H9 (cell line): ENCODE measurements at regions not wholly inside any gene's neighbourhood (a gene's known extent, or its start where the extent isn't known, plus 50 kb on each side); places are given as distances from the start of the nearest gene placed in this dataset.

Experiments
- DNase-seq: peaks from one replicate; pipeline ENCODE4 v3.0.0-alpha.2; 2017
- H2AFZ ChIP-seq: one replicate; pipeline ENCODE4 v1.6.1; 2013; ENCODE audit warnings: mild to moderate bottlenecking, low read length, control low read depth, moderate library complexity
- H2AK5ac ChIP-seq: 2 replicates; pipeline ENCODE4 v1.6.1; 2013; ENCODE audit warnings: low read length, control low read depth, mixed read lengths; ENCODE audit not compliant: insufficient read length
- H2BK120ac ChIP-seq: one replicate; pipeline ENCODE4 v1.6.1; 2013; ENCODE audit warnings: low read depth, mild to moderate bottlenecking, low read length, control low read depth, inconsistent platforms; ENCODE audit not compliant: poor library complexity, severe bottlenecking
- H2BK12ac ChIP-seq: 2 replicates; pipeline ENCODE4 v1.6.1; 2013; ENCODE audit warnings: low read length, control low read depth, mixed read lengths, low read depth; ENCODE audit not compliant: insufficient read length
- H2BK15ac ChIP-seq: 2 replicates; pipeline ENCODE4 v1.6.1; 2013; ENCODE audit warnings: low read depth, low read length, control low read depth
- H2BK20ac ChIP-seq: one replicate; pipeline ENCODE4 v1.6.1; 2013; ENCODE audit warnings: low read depth, mild to moderate bottlenecking, low read length, control low read depth, inconsistent platforms; ENCODE audit not compliant: poor library complexity, severe bottlenecking
- H2BK5ac ChIP-seq: 2 replicates; pipeline ENCODE4 v1.6.1; 2013; ENCODE audit warnings: low read length, control low read depth, mixed read lengths; ENCODE audit not compliant: insufficient read length
- H3K14ac ChIP-seq: 2 replicates; pipeline ENCODE4 v1.6.1; 2013; ENCODE audit warnings: low read length, control low read depth; ENCODE audit not compliant: insufficient read depth
- H3K18ac ChIP-seq: 2 replicates; pipeline ENCODE4 v1.6.1; 2013; ENCODE audit warnings: low read depth, mild to moderate bottlenecking, mixed read lengths, low read length, control low read depth; ENCODE audit not compliant: insufficient read length
- H3K23ac ChIP-seq: 2 replicates; pipeline ENCODE4 v1.6.1; 2013; ENCODE audit warnings: low read length, control low read depth, mixed read lengths, low read depth; ENCODE audit not compliant: insufficient read length
- H3K23me2 ChIP-seq: 2 replicates; pipeline ENCODE4 v1.6.1; 2013; ENCODE audit warnings: low read depth, mild to moderate bottlenecking, mixed read lengths, low read length, control low read depth; ENCODE audit not compliant: insufficient read length, poor library complexity, severe bottlenecking
- H3K27ac ChIP-seq: 2 replicates; pipeline ENCODE4 v1.5.1; 2013; ENCODE audit warnings: low read length, control low read depth, mixed read lengths, low read depth; ENCODE audit not compliant: insufficient read length
- H3K27me3 ChIP-seq: 2 replicates; pipeline ENCODE4 v1.6.1; 2013; ENCODE audit warnings: low read length, control low read depth, inconsistent platforms; ENCODE audit not compliant: insufficient read depth
- H3K4ac ChIP-seq: 2 replicates; pipeline ENCODE4 v1.6.1; 2013; ENCODE audit warnings: low read depth, mild to moderate bottlenecking, control low read depth, inconsistent platforms, low read length, moderate library complexity
- H3K4me1 ChIP-seq: 2 replicates; pipeline ENCODE4 v1.6.1; 2013; ENCODE audit warnings: low read length, control low read depth, inconsistent platforms; ENCODE audit not compliant: insufficient read depth
- H3K4me2 ChIP-seq: 2 replicates; pipeline ENCODE4 v1.6.1; 2013; ENCODE audit warnings: low read length, control low read depth, mixed read lengths; ENCODE audit not compliant: insufficient read length, insufficient read depth
- H3K56ac ChIP-seq: 2 replicates; pipeline ENCODE4 v1.6.1; 2013; ENCODE audit warnings: low read depth, mild to moderate bottlenecking, mixed read lengths, low read length, control low read depth; ENCODE audit not compliant: insufficient read length
- H3K79me1 ChIP-seq: 2 replicates; pipeline ENCODE4 v1.6.1; 2013; ENCODE audit warnings: low read depth, mild to moderate bottlenecking, moderate library complexity, low read length, control low read depth, inconsistent platforms; ENCODE audit not compliant: insufficient read depth, poor library complexity, severe bottlenecking
- H3K79me2 ChIP-seq: 2 replicates; pipeline ENCODE4 v1.6.1; 2013; ENCODE audit warnings: low read length, control low read depth, inconsistent platforms; ENCODE audit not compliant: insufficient read depth
- H3K9ac ChIP-seq: 2 replicates; pipeline ENCODE4 v1.6.1; 2013; ENCODE audit warnings: low read length, control low read depth, mixed read lengths; ENCODE audit not compliant: insufficient read length; ENCODE audit errors: extremely low read depth
- H3K9me3 ChIP-seq: one replicate; pipeline ENCODE4 v1.6.1; 2013; ENCODE audit warnings: low read depth, low read length, inconsistent platforms; ENCODE audit not compliant: control insufficient read depth
- H3T11ph ChIP-seq: one replicate; pipeline ENCODE4 v1.6.1; 2013; ENCODE audit warnings: mild to moderate bottlenecking, low read length, control low read depth, inconsistent platforms
- H4K20me1 ChIP-seq: one replicate; pipeline ENCODE4 v1.6.1; 2013; ENCODE audit not compliant: control insufficient read depth, insufficient read length, insufficient read depth
- H4K5ac ChIP-seq: 2 replicates; pipeline ENCODE4 v1.6.1; 2013; ENCODE audit warnings: low read depth, mild to moderate bottlenecking, mixed read lengths, low read length, control low read depth; ENCODE audit not compliant: insufficient read length
- H4K8ac ChIP-seq: replicated peaks from 2 replicates; pipeline ENCODE4 v1.6.1; 2013; ENCODE audit warnings: low read length, control low read depth, mixed read lengths, low read depth; ENCODE audit not compliant: insufficient read length
- H4K91ac ChIP-seq: 2 replicates; pipeline ENCODE4 v1.6.1; 2013; ENCODE audit warnings: low read depth, mild to moderate bottlenecking, moderate library complexity, mixed read lengths, low read length, control low read depth; ENCODE audit not compliant: insufficient read length
- H3K27ac Mint-ChIP-seq, 3 experiments: 2 replicates in 2 of 3; 3 replicates in 1 of 3; pipeline ENCODE4 v1.8.0; 2020 to 2021; ENCODE audit warnings: mixed read lengths in 3 of 3, mild to moderate bottlenecking in 1 of 3, moderate library complexity in 1 of 3
- H3K27me3 Mint-ChIP-seq: 2 replicates; pipeline ENCODE4 v1.8.0; 2021; ENCODE audit warnings: low read depth, mild to moderate bottlenecking, moderate library complexity, mixed read lengths
- H3K36me3 Mint-ChIP-seq, 3 experiments: 2 replicates in 2 of 3; 3 replicates in 1 of 3; pipeline ENCODE4 v1.8.0; 2020 to 2021; ENCODE audit warnings: low read depth in 3 of 3, mixed read lengths in 3 of 3; ENCODE audit not compliant: insufficient read depth in 1 of 3
- H3K4me1 Mint-ChIP-seq, 2 experiments: 2 replicates each; pipeline ENCODE4 v1.8.0; 2020; ENCODE audit warnings: mixed read lengths in 2 of 2
- H3K4me3 Mint-ChIP-seq, 2 experiments: 2 replicates in 1 of 2; 3 replicates in 1 of 2; pipeline ENCODE4 v1.8.0; 2020 to 2021; ENCODE audit warnings: mild to moderate bottlenecking in 2 of 2, mixed read lengths in 2 of 2, moderate library complexity in 1 of 2
- H3K9me3 Mint-ChIP-seq, 2 experiments: 2 replicates in 1 of 2; 3 replicates in 1 of 2; pipeline ENCODE4 v1.8.0; 2020; ENCODE audit warnings: mild to moderate bottlenecking in 2 of 2, mixed read lengths in 2 of 2, moderate library complexity in 1 of 2
- CTCF ChIP-seq: fragments of 200-600 bp; sonication (generic); conservative IDR thresholded peaks from 3 replicates; pipeline ENCODE4 v1.8.0; 2021; ENCODE audit warnings: antibody characterized with exemption, mild to moderate bottlenecking
- WGBS: extraction: QIAGEN DNeasy Blood & Tissue Kit; methylation state at CpG from one replicate; pipeline ENCODE4 v1.1.7; 2013; ENCODE audit warnings: missing lambda C conversion rate, low lambda C conversion rate, mixed read lengths; ENCODE audit not compliant: insufficient read length; ENCODE audit errors: extremely low coverage; 5-methylcytosine and 5-hydroxymethylcytosine counted together

GRCh38 chr4:158998624-158999023 is 104.3 kb upstream of the RAPGEF2 start:
- Histone ChIP-seq H2BK15ac (no peak overlapping the region), H4K20me1 (no peaks in the 10 kb centered on the region), H2AFZ (no peak overlapping the region), H3K23ac (no peak overlapping the region), H3K27ac (no peak overlapping the region), H3K18ac (no peak overlapping the region), H2BK120ac (no peak overlapping the region), H3K4ac (no peak overlapping the region), H3K9me3 (no peaks in the 10 kb centered on the region), H3K4me1 (no peaks in the 10 kb centered on the region), H3K27me3 (no peaks in the 10 kb centered on the region), H2BK12ac (no peak overlapping the region), H3K4me2 (no peak overlapping the region), H3K79me1 (no peaks in the 10 kb centered on the region), H2AK5ac (no peak overlapping the region), H3K56ac (no peak overlapping the region), H3K9ac (no peak overlapping the region), H4K91ac (no peak overlapping the region), H4K5ac (no peak overlapping the region), H2BK5ac (no peak overlapping the region), H3K14ac (no peak overlapping the region), H3K79me2 (no peaks in the 10 kb centered on the region), H3K23me2 (no peaks in the 10 kb centered on the region), H2BK20ac (no peak overlapping the region), H4K8ac (no peak overlapping the region), H3T11ph (no peak overlapping the region)
- Mint-ChIP-seq H3K27me3 (no peaks in the 10 kb centered on the region), H3K4me3 (no peak overlapping the region), H3K4me1 (peaks cover 0 to 3% of the 10 kb centered on the region in 2 experiments; a peak in 2 of 4 replicates), H3K27ac (no peak overlapping the region), H3K36me3 (no peaks in the 10 kb centered on the region), H3K9me3 (no peaks in the 10 kb centered on the region)
- TF ChIP-seq CTCF, result no peak
- no CpG with 5 or more reads among the region's 6 CpGs for WGBS
- DNase-seq, result no peak
